Nephron progenitor cell (in vitro differentiated cells): ENCODE measurements at regions not wholly inside any gene's neighbourhood (a gene's known extent, or its start where the extent isn't known, plus 50 kb on each side); places are given as distances from the start of the nearest gene placed in this dataset.

Experiments used
- DNase-seq: peaks from one replicate; pipeline ENCODE4 v3.0.0; 2021
- H3K27ac Mint-ChIP-seq: 2 replicates; pipeline ENCODE4 v1.8.0; 2021; ENCODE audit warnings: mild to moderate bottlenecking, moderate library complexity, mixed read lengths
- H3K27me3 Mint-ChIP-seq: 2 replicates; pipeline ENCODE4 v1.8.0; 2021; ENCODE audit warnings: mild to moderate bottlenecking, low read depth, mixed read lengths; ENCODE audit not compliant: poor library complexity
- H3K36me3 Mint-ChIP-seq: 2 replicates; pipeline ENCODE4 v1.8.0; 2021; ENCODE audit warnings: low read depth, mixed read lengths
- H3K4me1 Mint-ChIP-seq: 2 replicates; pipeline ENCODE4 v1.8.0; 2021; ENCODE audit warnings: mixed read lengths
- H3K4me3 Mint-ChIP-seq: 2 replicates; pipeline ENCODE4 v1.8.0; 2021; ENCODE audit warnings: mild to moderate bottlenecking, moderate library complexity, mixed read lengths
- H3K9me3 Mint-ChIP-seq: 2 replicates; pipeline ENCODE4 v1.8.0; 2021; ENCODE audit warnings: mild to moderate bottlenecking, moderate library complexity, mixed read lengths
- CTCF ChIP-seq: fragments of 200-600 bp; sonication (generic); IDR thresholded peaks from 2 replicates; pipeline ENCODE4 v1.5.0; 2021; ENCODE audit warnings: antibody characterized with exemption

GRCh38 chr12:87059231-87059630, 803.0 kb upstream of the MGAT4C start:
- no peaks in the 10 kb centered on the region for H3K9me3 Mint-ChIP-seq
- H3K36me3 Mint-ChIP-seq, result no peaks in the 10 kb centered on the region
- no peak overlapping the region for H3K4me3 Mint-ChIP-seq
- H3K4me1 Mint-ChIP-seq, result no peaks in the 10 kb centered on the region
- H3K27ac Mint-ChIP-seq, result no peak overlapping the region
- TF ChIP-seq CTCF, result no peak
- H3K27me3 Mint-ChIP-seq, result no peaks in the 10 kb centered on the region
- no peak for DNase-seq

- Mint-ChIP-seq H3K36me3 (no peaks in the 10 kb centered on the region), H3K27me3 (no peaks in the 10 kb centered on the region), H3K27ac (no peak overlapping the region), H3K4me1 (no peaks in the 10 kb centered on the region), H3K9me3 (no peaks in the 10 kb centered on the region), H3K4me3 (no peak overlapping the region)
- no peak for DNase-seq
- no peak for TF ChIP-seq CTCF
Observed at GRCh38 chr12:87054226-87054625, 798.0 kb upstream of the MGAT4C start.

GRCh38 chr12:87051621-87052020, 795.4 kb upstream of the MGAT4C start:
- Mint-ChIP-seq H3K36me3 (no peaks in the 10 kb centered on the region), H3K4me1 (no peaks in the 10 kb centered on the region), H3K27me3 (no peaks in the 10 kb centered on the region), H3K4me3 (no peak overlapping the region), H3K9me3 (no peaks in the 10 kb centered on the region), H3K27ac (no peak overlapping the region)
- DNase-seq, result no peak
- no peak for TF ChIP-seq CTCF

- no peaks in the 10 kb centered on the region for H3K36me3 Mint-ChIP-seq
- no peak for DNase-seq
- no peaks in the 10 kb centered on the region for H3K9me3 Mint-ChIP-seq
- no peaks in the 10 kb centered on the region for H3K27me3 Mint-ChIP-seq
- no peaks in the 10 kb centered on the region for H3K4me1 Mint-ChIP-seq
- TF ChIP-seq CTCF, result no peak
- H3K27ac Mint-ChIP-seq, result no peak overlapping the region
- H3K4me3 Mint-ChIP-seq, result no peak overlapping the region
Observed at GRCh38 chr12:87047691-87048090, 791.5 kb upstream of the MGAT4C start.

- DNase-seq, result no peak
- H3K4me1 Mint-ChIP-seq, result no peaks in the 10 kb centered on the region
- no peaks in the 10 kb centered on the region for H3K9me3 Mint-ChIP-seq
- H3K27ac Mint-ChIP-seq, result no peak overlapping the region
- H3K4me3 Mint-ChIP-seq, result no peak overlapping the region
- no peaks in the 10 kb centered on the region for H3K27me3 Mint-ChIP-seq
- no peaks in the 10 kb centered on the region for H3K36me3 Mint-ChIP-seq
- TF ChIP-seq CTCF, result no peak
Observed at GRCh38 chr12:87039536-87039935, 783.3 kb upstream of the MGAT4C start.

- no peak overlapping the region for H3K27ac Mint-ChIP-seq
- no peaks in the 10 kb centered on the region for H3K9me3 Mint-ChIP-seq
- H3K4me3 Mint-ChIP-seq, result no peak overlapping the region
- DNase-seq, result no peak
- H3K36me3 Mint-ChIP-seq, result no peaks in the 10 kb centered on the region
- no peak for TF ChIP-seq CTCF
- no peaks in the 10 kb centered on the region for H3K27me3 Mint-ChIP-seq
- no peaks in the 10 kb centered on the region for H3K4me1 Mint-ChIP-seq
Observed at GRCh38 chr12:87038098-87038497, 781.9 kb upstream of the MGAT4C start.
